Stomach (tissue), 4 donors: ENCODE measurements at regions not wholly inside any gene's neighbourhood (a gene's known extent, or its start where the extent isn't known, plus 50 kb on each side); places are given as distances from the start of the nearest gene placed in this dataset.

Source experiments
- CTCF ChIP-seq, 7 experiments: fragments of 450-650 bp in 4 of 7; fragments of 200-600 bp in 3 of 7; sonication (generic) in 3 of 7; IDR thresholded peaks; one replicate each; pipeline ENCODE4 v1.5.1; 2016 to 2019; ENCODE audit warnings: antibody characterized with exemption in 7 of 7, control low read depth in 2 of 7, mild to moderate bottlenecking in 1 of 7
- EP300 ChIP-seq: sonication (generic); formaldehyde crosslinking; IDR thresholded peaks from one replicate; pipeline ENCODE4 v1.6.1; 2017; ENCODE audit warnings: antibody characterized with exemption
- POLR2A ChIP-seq, 4 donors: fragments of 450-650 bp; IDR thresholded peaks; one replicate each; pipeline ENCODE4 v1.6.1; 2016; ENCODE audit warnings: antibody characterized with exemption in 4 of 4, control low read depth in 2 of 4, mild to moderate bottlenecking in 1 of 4, moderate library complexity in 1 of 4

GRCh38 chr1:68950036-68950435 is 453.2 kb upstream of the DEPDC1 start:
- TF ChIP-seq EP300 (no peak), CTCF (IDR thresholded peaks at IDR 0.05) (no peak), POLR2A (IDR thresholded peaks at IDR 0.05) (no peak)
